ENCODE measurements at regions not wholly inside any gene's neighbourhood (a gene's known extent, or its start where the extent isn't known, plus 50 kb on each side); places are given as distances from the start of the nearest gene placed in this dataset.

DNA sequence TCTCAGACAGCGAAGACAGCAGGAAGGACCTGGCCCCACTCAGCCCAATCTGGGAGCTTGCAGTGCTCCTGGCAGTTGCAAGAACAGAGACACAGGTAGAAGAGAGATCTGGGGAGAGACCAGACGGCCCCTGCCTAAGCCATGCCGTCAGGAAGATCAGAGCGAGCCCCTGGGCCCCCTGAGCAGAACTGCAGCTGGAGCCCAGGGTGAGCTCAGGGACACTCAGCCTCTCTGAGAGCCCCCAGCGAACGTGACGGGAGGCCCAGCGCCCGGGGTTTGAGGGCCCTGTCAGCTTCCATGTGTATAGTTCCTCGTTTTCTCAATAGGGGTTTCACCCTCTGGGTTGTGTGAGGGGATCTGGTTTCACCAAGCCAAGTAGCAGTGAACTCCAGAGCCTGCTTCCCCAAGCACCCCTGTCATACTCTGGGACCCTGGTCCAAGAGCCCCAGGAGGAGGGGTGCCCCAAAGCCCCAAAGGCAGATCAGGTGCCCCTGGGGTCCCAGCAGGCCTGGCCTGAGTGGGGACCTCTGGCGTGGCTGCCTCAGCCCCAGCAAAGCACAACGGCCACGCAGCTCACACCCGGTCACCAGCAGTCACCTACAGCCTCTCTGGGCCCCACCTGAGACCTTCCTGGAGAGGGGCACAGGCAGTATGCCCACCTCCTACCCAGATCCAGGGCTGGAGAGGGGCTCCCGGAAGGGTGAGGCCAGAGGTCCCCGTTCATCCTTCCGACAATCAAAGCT, 431.3 kb upstream of the MYT1L start:
- H3K36me3 ChIP-seq: no peaks in the 10 kb centered on the region
- WGBS: 100% methylated on average over 1 of the region's 17 CpGs
- no peak for TF ChIP-seq POLR2A (IDR thresholded peaks at IDR 0.05)
- no peak for TF ChIP-seq EP300 (IDR thresholded peaks at IDR 0.05)
- TF ChIP-seq, protein P1, sequence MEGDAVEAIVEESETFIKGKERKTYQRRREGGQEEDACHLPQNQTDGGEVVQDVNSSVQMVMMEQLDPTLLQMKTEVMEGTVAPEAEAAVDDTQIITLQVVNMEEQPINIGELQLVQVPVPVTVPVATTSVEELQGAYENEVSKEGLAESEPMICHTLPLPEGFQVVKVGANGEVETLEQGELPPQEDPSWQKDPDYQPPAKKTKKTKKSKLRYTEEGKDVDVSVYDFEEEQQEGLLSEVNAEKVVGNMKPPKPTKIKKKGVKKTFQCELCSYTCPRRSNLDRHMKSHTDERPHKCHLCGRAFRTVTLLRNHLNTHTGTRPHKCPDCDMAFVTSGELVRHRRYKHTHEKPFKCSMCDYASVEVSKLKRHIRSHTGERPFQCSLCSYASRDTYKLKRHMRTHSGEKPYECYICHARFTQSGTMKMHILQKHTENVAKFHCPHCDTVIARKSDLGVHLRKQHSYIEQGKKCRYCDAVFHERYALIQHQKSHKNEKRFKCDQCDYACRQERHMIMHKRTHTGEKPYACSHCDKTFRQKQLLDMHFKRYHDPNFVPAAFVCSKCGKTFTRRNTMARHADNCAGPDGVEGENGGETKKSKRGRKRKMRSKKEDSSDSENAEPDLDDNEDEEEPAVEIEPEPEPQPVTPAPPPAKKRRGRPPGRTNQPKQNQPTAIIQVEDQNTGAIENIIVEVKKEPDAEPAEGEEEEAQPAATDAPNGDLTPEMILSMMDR (IDR thresholded peaks at IDR 0.05): no peak
- no peak for TF ChIP-seq POLR2AphosphoS5 (IDR thresholded peaks at IDR 0.05)
- no peaks in the 10 kb centered on the region for H3K27me3 ChIP-seq
- no peak overlapping the region for H3K4me3 ChIP-seq
- peaks cover 18% of the 10 kb centered on the region for H3K4me1 ChIP-seq
- no peaks in the 10 kb centered on the region for H3K9me3 ChIP-seq
- no peak overlapping the region for H3K27ac ChIP-seq
- no peak for DNase-seq (ENCODE audit: low spot score in 2 of 2)

DNA sequence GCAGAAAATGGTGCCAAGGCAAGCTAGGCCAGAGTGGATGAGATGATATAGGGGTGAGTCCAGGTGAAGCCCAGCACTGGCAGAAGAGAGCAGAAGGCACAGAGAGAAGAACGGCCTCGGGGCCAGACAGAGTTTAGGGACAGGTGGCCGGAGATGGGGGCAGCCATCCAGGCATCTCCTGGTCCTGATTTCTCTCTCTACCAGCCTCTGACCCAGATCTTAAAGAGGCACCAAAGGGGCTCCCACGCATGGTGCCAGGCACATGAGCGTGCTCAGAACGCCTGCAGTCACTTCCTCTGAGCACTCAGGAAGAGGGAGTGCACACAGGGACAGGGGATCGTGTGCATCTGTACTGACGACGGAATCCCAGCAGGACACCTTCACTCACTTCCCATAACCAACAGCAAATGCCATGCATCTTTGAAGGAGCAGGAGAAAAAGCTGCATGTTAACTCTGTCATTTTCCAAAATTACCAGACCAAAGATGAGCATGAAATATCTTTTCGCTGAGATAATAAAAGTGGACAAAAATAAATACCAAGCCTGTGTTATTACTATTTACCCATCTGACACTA, 427.8 kb upstream of the MYT1L start:
- no peak for TF ChIP-seq POLR2A (IDR thresholded peaks at IDR 0.05)
- no peak for TF ChIP-seq POLR2AphosphoS5 (IDR thresholded peaks at IDR 0.05)
- no peak for TF ChIP-seq EP300 (IDR thresholded peaks at IDR 0.05)
- TF ChIP-seq, protein P1 (IDR thresholded peaks at IDR 0.05): no peak
- WGBS: 65% methylated on average over 10 of the region's 10 CpGs
- Histone ChIP-seq H3K9me3 (no peaks in the 10 kb centered on the region), H3K4me1 (peaks cover 12% of the 10 kb centered on the region), H3K27me3 (no peaks in the 10 kb centered on the region), H3K4me3 (no peak overlapping the region), H3K27ac (no peak overlapping the region), H3K36me3 (no peaks in the 10 kb centered on the region)
- no peak for DNase-seq (ENCODE audit: low spot score in 2 of 2)

DNA sequence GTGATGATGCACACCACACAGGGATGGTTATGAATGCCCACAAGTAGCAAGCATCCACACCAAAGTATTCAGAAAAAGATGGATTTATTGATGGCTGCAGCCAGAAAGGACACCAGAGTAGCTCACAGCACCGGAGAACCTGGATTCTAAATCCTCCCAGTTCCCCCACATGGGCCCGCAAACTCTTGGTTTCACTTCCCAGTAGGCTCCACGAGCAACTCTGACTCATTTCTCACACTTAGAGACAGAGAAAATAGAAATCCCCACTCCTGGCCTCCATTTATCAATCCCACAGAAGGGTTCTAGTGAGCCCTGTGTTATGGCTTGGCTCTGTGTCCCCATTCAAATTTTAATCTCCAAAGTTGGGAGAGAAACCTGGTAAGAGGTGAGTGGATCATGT, 426.7 kb upstream of the MYT1L start:
- WGBS: 90% methylated on average over 3 of the region's 3 CpGs
- no peaks in the 10 kb centered on the region for H3K36me3 ChIP-seq
- no peak overlapping the region for H3K4me3 ChIP-seq
- H3K4me1 ChIP-seq: peaks cover under 1% of the 10 kb centered on the region
- no peak overlapping the region for H3K27ac ChIP-seq
- no peaks in the 10 kb centered on the region for H3K27me3 ChIP-seq
- no peak for TF ChIP-seq POLR2A (IDR thresholded peaks at IDR 0.05)
- TF ChIP-seq, protein P1 (IDR thresholded peaks at IDR 0.05): no peak
- no peak for TF ChIP-seq POLR2AphosphoS5 (IDR thresholded peaks at IDR 0.05)
- no peak for TF ChIP-seq EP300 (IDR thresholded peaks at IDR 0.05)
- no peak for DNase-seq (ENCODE audit: low spot score in 2 of 2)
- H3K9me3 ChIP-seq: no peaks in the 10 kb centered on the region

DNA sequence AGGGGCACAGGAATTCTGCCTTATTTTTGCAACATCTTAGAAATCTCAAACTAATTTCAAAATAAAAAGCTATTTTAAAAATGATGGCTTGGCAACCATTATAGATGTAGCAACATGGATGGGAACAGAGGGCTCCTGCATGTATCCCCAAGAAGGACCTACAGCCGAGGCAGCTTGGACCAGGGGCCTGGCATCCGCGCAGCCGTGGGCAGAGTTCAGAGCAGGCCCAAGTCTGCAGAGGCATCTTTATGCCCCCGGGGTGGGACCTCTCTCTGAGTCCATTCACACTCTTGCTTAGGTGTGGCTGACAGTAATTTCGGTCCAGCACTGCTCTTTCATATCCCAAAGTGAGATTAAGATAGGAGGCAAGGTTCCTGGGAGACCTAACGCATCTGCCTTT, 425.8 kb upstream of the MYT1L start:
- no peaks in the 10 kb centered on the region for H3K27me3 ChIP-seq
- H3K9me3 ChIP-seq: no peaks in the 10 kb centered on the region
- DNase-seq (ENCODE audit: low spot score in 2 of 2): no peak
- no peak overlapping the region for H3K27ac ChIP-seq
- no peak for TF ChIP-seq EP300 (IDR thresholded peaks at IDR 0.05)
- no peak for TF ChIP-seq POLR2AphosphoS5 (IDR thresholded peaks at IDR 0.05)
- TF ChIP-seq POLR2A (IDR thresholded peaks at IDR 0.05): no peak
- TF ChIP-seq, protein P1 (IDR thresholded peaks at IDR 0.05): no peak
- H3K4me1 ChIP-seq: no peaks in the 10 kb centered on the region
- H3K36me3 ChIP-seq: no peaks in the 10 kb centered on the region
- H3K4me3 ChIP-seq: no peak overlapping the region
- WGBS: 91% methylated on average over 6 of the region's 7 CpGs

DNA sequence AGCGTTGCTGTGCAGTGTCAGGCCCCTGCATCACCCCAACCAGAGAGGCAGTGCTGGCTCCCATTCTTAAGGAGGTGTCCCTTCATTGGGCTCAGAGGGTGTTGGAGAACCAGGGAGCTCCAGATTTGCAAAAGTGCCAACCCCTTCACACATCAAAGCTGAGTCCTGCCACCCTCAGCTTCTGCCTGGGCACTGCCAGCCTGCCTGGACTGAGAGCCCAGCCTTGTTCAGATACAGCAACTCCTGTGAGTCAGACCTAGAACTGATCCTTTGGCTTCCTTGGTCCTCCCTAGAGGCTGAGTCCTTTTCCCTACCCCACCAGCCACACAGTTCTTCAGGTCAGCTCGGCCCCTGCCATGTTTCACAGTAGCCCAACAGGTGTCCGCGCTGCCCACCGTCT, 424.9 kb upstream of the MYT1L start:
- Histone ChIP-seq H3K4me1 (no peaks in the 10 kb centered on the region), H3K27ac (no peak overlapping the region), H3K4me3 (no peak overlapping the region), H3K9me3 (no peaks in the 10 kb centered on the region), H3K36me3 (no peaks in the 10 kb centered on the region), H3K27me3 (no peaks in the 10 kb centered on the region)
- no peak for DNase-seq (ENCODE audit: low spot score in 2 of 2)
- WGBS: 96% methylated on average over 5 of the region's 5 CpGs
- TF ChIP-seq EP300 (IDR thresholded peaks at IDR 0.05) (no peak), POLR2A (IDR thresholded peaks at IDR 0.05) (no peak), POLR2AphosphoS5 (IDR thresholded peaks at IDR 0.05) (no peak)
- TF ChIP-seq, protein P1 (IDR thresholded peaks at IDR 0.05): no peak

Data from suprapubic skin (tissue), 4 donors.